ENCODE measurements at regions not wholly inside any gene's neighbourhood (a gene's known extent, or its start where the extent isn't known, plus 50 kb on each side); places are given as distances from the start of the nearest gene placed in this dataset.

DNA sequence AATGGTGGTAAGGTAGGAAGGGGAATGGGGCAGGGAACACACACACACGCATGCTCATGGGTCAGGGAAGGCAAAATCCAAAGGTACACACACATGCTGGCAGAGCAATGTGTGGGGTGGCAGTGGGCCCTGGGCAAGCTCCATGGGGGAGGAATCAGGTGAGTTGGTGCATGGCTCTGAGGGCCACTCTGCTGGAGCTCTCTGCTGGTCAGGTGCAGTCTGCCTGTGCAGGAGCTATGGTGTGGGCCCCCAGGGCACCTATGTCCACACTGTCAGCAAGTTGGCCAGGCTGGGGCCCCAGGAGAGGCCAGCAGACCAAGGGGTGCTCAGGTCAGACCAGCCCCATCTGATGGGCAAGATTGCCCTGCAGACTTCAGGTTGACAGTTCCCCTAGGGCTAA, 90.1 kb upstream of the GAP43 start:
- TF ChIP-seq, protein P1, sequence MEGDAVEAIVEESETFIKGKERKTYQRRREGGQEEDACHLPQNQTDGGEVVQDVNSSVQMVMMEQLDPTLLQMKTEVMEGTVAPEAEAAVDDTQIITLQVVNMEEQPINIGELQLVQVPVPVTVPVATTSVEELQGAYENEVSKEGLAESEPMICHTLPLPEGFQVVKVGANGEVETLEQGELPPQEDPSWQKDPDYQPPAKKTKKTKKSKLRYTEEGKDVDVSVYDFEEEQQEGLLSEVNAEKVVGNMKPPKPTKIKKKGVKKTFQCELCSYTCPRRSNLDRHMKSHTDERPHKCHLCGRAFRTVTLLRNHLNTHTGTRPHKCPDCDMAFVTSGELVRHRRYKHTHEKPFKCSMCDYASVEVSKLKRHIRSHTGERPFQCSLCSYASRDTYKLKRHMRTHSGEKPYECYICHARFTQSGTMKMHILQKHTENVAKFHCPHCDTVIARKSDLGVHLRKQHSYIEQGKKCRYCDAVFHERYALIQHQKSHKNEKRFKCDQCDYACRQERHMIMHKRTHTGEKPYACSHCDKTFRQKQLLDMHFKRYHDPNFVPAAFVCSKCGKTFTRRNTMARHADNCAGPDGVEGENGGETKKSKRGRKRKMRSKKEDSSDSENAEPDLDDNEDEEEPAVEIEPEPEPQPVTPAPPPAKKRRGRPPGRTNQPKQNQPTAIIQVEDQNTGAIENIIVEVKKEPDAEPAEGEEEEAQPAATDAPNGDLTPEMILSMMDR (IDR thresholded peaks at IDR 0.05), result no peak
- TF ChIP-seq POLR2A (IDR thresholded peaks at IDR 0.05), result no peak

Measured in heart left ventricle (tissue), 13 donors.